Neural progenitor cell (in vitro differentiated cells): ENCODE measurements at regions not wholly inside any gene's neighbourhood (a gene's known extent, or its start where the extent isn't known, plus 50 kb on each side); places are given as distances from the start of the nearest gene placed in this dataset.

Source experiments
- EZH2 ChIP-seq: fragments of 200-600 bp; sonication (generic); IDR thresholded peaks from 2 replicates; pipeline ENCODE4 v1.6.1; 2017; ENCODE audit warnings: antibody characterized with exemption, mild to moderate bottlenecking, moderate library complexity
- EZH2phosphoT487 ChIP-seq: fragments of 200-600 bp; sonication (generic); IDR thresholded peaks from 2 replicates; pipeline ENCODE4 v1.6.1; 2017; ENCODE audit warnings: antibody characterized with exemption
- TF ChIP-seq, protein P1 (sequence below): fragments of 200-600 bp; sonication (generic); IDR thresholded peaks from 2 replicates; pipeline ENCODE4 v1.5.1; 2017; ENCODE audit warnings: antibody characterized with exemption, mild to moderate bottlenecking

DNA sequence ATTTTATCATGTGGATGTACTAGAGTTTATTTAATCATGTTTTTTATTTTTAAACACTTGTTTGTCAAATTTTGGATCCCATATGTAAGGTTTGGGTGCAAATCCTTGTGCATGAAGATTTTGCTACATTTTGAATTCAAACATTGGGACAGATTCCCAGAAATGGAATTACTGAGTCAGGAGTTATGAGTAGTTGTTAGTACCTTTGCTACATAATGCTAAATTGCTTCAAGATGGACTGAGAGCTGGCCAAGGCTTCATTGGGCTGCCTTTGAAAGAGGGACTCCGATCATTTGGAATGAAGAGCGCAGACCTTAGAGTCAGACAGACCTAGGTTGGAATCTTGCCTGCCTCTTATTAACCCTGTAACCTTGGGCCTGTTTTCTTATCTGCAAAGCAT is 154.9 kb upstream of the PWP1 start:
- TF ChIP-seq, protein P1, sequence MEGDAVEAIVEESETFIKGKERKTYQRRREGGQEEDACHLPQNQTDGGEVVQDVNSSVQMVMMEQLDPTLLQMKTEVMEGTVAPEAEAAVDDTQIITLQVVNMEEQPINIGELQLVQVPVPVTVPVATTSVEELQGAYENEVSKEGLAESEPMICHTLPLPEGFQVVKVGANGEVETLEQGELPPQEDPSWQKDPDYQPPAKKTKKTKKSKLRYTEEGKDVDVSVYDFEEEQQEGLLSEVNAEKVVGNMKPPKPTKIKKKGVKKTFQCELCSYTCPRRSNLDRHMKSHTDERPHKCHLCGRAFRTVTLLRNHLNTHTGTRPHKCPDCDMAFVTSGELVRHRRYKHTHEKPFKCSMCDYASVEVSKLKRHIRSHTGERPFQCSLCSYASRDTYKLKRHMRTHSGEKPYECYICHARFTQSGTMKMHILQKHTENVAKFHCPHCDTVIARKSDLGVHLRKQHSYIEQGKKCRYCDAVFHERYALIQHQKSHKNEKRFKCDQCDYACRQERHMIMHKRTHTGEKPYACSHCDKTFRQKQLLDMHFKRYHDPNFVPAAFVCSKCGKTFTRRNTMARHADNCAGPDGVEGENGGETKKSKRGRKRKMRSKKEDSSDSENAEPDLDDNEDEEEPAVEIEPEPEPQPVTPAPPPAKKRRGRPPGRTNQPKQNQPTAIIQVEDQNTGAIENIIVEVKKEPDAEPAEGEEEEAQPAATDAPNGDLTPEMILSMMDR: no peak
- TF ChIP-seq EZH2 (no peak), EZH2phosphoT487 (no peak)
